GM12874 (cell line): ENCODE measurements at regions not wholly inside any gene's neighbourhood (a gene's known extent, or its start where the extent isn't known, plus 50 kb on each side); places are given as distances from the start of the nearest gene placed in this dataset.

Experiments
- TF ChIP-seq, protein P1 (sequence below): IDR thresholded peaks from 2 replicates; pipeline ENCODE4 v1.5.1; 2011; ENCODE audit warnings: low read depth, mild to moderate bottlenecking, control low read depth, low read length, moderate library complexity; ENCODE audit not compliant: insufficient read depth

DNA sequence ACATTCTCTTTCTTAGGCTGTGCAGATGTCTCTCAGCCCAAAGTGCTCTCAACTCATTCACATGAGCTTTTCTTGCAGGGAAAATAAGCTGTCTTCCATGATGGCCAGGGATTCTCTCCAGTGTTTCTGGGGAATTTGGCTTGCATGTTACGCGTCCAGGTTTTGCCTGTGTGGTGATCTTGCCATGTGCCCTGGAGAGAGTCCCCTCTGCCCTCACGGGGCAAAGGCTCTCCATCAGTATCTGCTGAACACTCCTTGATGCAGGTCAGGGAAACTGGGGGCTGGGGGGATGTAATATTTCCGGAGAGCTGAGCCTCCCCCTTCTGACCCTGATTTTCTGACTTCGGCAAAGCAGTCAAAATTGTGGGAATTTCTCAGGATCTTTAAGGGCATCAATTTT is 87.6 kb downstream of the ACKR3 start:
- TF ChIP-seq, protein P1, sequence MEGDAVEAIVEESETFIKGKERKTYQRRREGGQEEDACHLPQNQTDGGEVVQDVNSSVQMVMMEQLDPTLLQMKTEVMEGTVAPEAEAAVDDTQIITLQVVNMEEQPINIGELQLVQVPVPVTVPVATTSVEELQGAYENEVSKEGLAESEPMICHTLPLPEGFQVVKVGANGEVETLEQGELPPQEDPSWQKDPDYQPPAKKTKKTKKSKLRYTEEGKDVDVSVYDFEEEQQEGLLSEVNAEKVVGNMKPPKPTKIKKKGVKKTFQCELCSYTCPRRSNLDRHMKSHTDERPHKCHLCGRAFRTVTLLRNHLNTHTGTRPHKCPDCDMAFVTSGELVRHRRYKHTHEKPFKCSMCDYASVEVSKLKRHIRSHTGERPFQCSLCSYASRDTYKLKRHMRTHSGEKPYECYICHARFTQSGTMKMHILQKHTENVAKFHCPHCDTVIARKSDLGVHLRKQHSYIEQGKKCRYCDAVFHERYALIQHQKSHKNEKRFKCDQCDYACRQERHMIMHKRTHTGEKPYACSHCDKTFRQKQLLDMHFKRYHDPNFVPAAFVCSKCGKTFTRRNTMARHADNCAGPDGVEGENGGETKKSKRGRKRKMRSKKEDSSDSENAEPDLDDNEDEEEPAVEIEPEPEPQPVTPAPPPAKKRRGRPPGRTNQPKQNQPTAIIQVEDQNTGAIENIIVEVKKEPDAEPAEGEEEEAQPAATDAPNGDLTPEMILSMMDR: no peak

DNA sequence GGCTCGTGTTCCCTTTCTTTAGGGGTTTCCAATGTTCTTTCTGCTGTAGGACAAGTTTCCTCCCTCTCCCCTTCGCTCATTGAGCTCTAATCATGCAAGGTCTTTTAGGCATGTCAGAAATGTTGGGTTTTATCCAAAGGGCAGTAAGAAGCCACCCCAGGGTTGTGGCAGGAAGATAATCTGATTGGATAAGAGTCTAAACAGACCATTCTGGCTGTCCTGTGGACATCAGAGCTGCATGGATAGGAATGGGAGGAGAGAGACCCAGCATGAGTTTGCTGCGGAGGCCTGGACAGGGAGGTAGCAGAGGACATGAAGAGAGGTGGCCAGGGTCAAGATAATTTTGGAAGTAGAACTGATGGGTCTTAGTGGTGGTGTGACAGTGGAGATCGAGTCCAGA is 88.2 kb downstream of the ACKR3 start:
- TF ChIP-seq, protein P1: no peak

DNA sequence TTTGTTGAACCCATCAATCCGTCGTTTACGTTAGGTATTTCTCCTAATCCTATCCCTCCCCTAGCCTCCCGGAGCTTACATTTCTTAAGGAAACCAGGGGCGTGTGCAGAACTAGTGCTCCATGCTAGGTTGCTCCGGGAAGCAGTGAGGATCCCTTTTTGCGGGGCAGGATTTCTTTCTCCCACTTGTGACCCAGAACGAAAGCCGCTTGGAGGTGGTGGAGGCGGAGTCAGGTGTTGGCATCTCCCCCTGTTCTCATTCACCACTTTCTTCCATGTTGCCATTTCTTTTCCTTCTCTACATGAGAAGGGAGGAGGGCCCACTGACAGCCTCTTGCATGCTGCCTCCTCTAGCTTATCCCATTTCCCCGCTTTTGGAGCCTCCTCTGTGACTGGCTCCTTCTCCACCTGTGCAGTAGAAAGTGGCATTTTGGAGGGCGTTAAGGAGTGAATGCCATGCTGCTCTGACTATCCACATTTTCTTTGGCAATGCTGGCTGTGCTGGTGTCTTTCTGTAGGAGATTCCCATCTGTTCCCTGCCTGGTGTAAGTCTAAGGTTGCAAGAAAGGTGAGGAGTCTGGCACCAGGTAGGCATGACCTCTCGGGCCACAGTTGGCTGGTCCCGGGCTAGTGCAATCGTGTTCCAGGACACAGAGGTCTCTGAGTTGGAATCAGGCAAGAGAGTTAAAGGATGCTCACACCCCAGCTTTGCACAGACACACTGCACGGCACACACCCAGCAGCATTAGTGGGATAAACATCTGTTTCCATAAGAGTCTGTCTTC is 89.5 kb downstream of the ACKR3 start:
- TF ChIP-seq, protein P1: no peak

DNA sequence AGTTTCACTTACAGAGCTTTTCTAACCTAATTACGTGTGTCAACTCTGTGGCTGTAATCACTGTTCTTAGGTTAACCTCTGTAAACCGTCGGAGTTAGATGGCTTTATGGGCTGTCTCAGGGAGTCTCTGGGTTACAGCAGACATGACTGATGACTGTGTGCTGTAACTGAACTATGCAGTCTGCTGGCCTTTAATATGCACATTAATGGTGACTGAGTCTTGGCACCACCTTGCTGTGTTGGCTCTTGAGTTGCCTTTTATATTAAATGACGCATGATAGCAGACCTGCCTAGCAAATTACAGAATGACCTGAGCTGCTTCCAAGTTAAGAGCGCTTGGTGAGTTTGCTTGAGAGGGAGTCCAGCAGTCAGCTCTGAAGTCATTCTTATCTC is 90.1 kb downstream of the ACKR3 start:
- TF ChIP-seq, protein P1: no peak

DNA sequence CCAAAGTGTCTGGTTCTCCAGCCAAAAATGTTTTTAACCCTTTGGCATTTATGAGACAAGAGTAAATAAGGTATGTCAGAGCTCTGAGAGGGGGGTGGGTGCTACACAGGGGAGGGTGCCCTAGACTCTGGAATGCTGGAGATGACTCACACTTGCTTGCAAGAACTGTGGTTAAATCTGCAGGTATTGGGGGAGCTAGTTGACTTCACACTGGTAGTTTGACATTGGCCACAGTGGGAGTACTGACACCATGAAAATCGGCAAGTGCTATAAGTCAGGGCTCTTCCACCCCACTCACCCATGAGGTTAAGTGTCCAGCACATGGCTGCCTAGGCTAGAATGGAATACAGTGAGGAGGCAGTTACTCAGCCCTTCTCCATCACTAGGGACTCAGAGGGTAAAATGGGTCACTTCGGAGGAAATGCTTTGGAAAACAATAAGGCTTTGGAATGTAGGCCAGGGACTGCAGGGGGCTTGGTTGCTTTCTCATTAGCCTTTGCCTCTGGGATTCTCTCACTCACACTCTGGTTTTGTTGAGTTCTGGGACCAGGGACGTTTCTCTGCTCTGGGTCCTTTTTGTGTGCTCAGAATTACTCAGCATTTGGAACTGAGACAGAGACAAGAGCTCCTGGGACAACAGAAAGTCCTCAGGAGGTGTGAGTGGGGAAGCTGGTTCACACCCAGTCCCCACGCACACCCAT is 91.6 kb downstream of the ACKR3 start:
- TF ChIP-seq, protein P1: no peak

DNA sequence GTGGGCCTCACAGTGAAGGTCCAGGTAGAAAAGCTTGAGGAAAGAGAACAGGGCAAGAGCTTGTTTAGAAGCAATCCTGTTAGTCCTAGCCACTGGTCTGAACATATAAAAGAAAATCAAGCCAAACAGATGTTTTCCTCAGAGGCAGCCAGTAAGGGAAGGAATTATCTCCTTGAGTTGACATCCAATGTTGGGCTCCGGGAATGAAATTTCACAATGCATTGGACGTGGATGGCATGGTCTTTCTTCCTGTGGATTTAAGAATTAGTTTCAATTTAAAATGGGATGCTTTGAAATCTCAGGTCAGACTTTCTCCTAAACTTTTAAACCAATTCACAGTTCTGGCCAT is 92.1 kb downstream of the ACKR3 start:
- TF ChIP-seq, protein P1: no peak

DNA sequence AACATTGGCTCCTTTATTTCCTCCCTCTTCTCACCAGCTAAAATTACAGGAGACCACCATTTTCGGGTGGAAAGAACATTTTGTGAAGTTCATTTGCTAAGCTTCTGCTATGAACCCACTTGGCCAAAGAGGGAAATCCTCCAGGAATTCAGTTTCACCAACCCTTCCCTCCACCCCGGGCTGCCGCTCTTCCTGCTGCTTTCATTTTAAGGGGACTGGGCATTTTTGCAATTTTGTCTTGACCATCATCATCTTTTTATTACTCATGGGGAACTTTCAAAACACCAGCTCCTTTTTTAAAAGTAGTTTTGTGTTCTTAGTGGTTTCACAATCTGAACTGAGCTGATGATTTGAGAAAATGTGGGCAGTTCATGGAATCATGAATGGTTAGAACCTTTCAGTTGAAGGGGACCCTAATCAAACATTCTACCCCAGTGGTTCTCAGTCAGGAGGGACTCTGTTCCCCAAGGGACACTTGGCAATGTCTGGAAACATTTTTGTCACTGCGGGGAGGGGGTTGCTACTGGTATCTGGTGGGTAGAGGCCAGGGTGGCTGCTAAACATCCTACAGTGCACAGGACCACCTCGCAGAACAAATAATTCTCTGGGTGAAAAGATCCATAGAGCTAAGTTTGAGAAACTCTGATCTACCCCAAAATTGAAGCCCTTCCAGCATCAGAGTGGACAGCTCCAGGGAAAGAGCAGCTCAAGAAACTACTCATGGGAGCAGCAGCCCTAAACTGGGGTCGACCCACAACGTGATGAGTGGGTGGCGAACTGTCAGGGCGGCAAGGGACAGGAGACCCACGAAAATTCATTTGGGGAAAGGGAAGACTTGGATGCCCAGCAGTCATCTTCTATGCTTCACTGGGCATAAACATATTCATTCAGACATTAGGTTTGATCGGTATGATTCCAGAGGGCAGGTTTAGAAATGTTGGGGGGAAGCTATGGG is 92.9 kb downstream of the ACKR3 start:
- TF ChIP-seq, protein P1: no peak
